Ishikawa (cell line): ENCODE measurements at regions not wholly inside any gene's neighbourhood (a gene's known extent, or its start where the extent isn't known, plus 50 kb on each side); places are given as distances from the start of the nearest gene placed in this dataset.

ENCODE experiments used
- EP300 ChIP-seq: IDR thresholded peaks from 2 replicates; pipeline ENCODE4 v1.6.1; 2012; ENCODE audit warnings: borderline replicate concordance
- MAX ChIP-seq: IDR thresholded peaks from 2 replicates; pipeline ENCODE4 v1.6.1; 2012
- RAD21 ChIP-seq: IDR thresholded peaks from 2 replicates; pipeline ENCODE4 v1.6.1; 2012; ENCODE audit warnings: low read depth
- TAF1 ChIP-seq: IDR thresholded peaks from 2 replicates; pipeline ENCODE4 v1.6.1; 2012; ENCODE audit warnings: low read depth, mild to moderate bottlenecking
- TCF12 ChIP-seq: IDR thresholded peaks from 2 replicates; pipeline ENCODE4 v1.6.1; 2012; ENCODE audit warnings: low read depth

GRCh38 chr6:40263970-40264369, 323.2 kb downstream of the LRFN2 start:
- no peak for TF ChIP-seq RAD21
- TF ChIP-seq EP300 = no peak
- TF ChIP-seq TCF12 = no peak
- TF ChIP-seq MAX = no peak
- TF ChIP-seq TAF1 = no peak
